ENCODE measurements at regions not wholly inside any gene's neighbourhood (a gene's known extent, or its start where the extent isn't known, plus 50 kb on each side); places are given as distances from the start of the nearest gene placed in this dataset.

DNA sequence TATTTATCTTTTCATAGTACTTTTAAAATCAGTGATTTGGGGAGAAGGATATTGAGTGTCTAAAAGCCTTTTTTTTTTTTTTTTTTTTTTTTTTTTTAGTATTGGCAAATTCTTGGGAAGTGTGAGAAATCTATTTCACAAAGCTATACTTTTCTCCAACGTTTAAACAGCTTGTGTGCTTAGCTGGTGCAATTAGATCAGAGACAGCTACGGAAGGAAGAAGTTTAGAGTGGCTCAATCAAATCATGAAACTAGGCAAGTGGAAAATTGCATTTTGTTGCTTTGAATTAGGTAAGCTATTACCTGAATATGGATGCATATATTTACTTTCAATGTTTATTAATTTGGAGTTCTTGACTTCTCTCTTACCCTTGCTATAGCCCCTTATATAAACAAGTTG is 1001.9 kb downstream of the PDHA2 start:
- no peaks in the 10 kb centered on the region for H3K9me2 ChIP-seq (ENCODE audit: insufficient read depth)
- H3K4me1 ChIP-seq (ENCODE audit: control insufficient read depth in 1 of 2, insufficient read depth in 2 of 2, low read length in 2 of 2) = no peaks in the 10 kb centered on the region
- no peak overlapping the region for H3K4me2 ChIP-seq (ENCODE audit: low read length)
- ChIA-PET POLR2A (no interaction called here), CTCF (no interaction called here), RAD21 (ENCODE audit: low non-redundant PET in 1 of 2, low total read pairs in 2 of 2, uncharacterized antibody in 2 of 2, unreplicated experiment in 2 of 2) (no interaction called here)
- H3K27ac ChIP-seq (ENCODE audit: low read depth, low read length) = no peak overlapping the region
- no peak for ATAC-seq
- no peaks in the 10 kb centered on the region for H3K79me2 ChIP-seq (ENCODE audit: insufficient read depth, low read length)
- no peak overlapping the region for H2AFZ ChIP-seq (ENCODE audit: low read depth, low read length, poor library complexity, severe bottlenecking)
- no TSS peak for BruUV-seq (replicated peaks)
- H3K36me3 ChIP-seq (ENCODE audit: control insufficient read depth in 1 of 2, insufficient read depth in 2 of 2, low read length in 2 of 2) = no peaks in the 10 kb centered on the region
- TF ChIP-seq, protein P1, sequence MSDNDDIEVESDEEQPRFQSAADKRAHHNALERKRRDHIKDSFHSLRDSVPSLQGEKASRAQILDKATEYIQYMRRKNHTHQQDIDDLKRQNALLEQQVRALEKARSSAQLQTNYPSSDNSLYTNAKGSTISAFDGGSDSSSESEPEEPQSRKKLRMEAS (IDR thresholded peaks at IDR 0.05) = no peak
- no peak for TF ChIP-seq JUND (IDR thresholded peaks at IDR 0.05)
- TF ChIP-seq, protein P2, sequence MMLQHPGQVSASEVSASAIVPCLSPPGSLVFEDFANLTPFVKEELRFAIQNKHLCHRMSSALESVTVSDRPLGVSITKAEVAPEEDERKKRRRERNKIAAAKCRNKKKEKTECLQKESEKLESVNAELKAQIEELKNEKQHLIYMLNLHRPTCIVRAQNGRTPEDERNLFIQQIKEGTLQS (IDR thresholded peaks at IDR 0.05) = no peak
- no peak for TF ChIP-seq ELF1 (IDR thresholded peaks at IDR 0.05; ENCODE audit: borderline replicate concordance, low read depth)
- TF ChIP-seq EZH2 (IDR thresholded peaks at IDR 0.05) = no peak
- TF ChIP-seq ZNF274 (IDR thresholded peaks at IDR 0.05; ENCODE audit: low read depth, low read length) = no peak
- no peak for TF ChIP-seq ZFX (IDR thresholded peaks at IDR 0.05)
- no peak for TF ChIP-seq POLR2AphosphoS5 (IDR thresholded peaks at IDR 0.05; ENCODE audit: low read depth, low read length)
- TF ChIP-seq CBX3 (IDR thresholded peaks at IDR 0.05; ENCODE audit: low read depth) = no peak
- TF ChIP-seq, protein P3, sequence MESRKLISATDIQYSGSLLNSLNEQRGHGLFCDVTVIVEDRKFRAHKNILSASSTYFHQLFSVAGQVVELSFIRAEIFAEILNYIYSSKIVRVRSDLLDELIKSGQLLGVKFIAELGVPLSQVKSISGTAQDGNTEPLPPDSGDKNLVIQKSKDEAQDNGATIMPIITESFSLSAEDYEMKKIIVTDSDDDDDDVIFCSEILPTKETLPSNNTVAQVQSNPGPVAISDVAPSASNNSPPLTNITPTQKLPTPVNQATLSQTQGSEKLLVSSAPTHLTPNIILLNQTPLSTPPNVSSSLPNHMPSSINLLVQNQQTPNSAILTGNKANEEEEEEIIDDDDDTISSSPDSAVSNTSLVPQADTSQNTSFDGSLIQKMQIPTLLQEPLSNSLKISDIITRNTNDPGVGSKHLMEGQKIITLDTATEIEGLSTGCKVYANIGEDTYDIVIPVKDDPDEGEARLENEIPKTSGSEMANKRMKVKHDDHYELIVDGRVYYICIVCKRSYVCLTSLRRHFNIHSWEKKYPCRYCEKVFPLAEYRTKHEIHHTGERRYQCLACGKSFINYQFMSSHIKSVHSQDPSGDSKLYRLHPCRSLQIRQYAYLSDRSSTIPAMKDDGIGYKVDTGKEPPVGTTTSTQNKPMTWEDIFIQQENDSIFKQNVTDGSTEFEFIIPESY (IDR thresholded peaks at IDR 0.05; ENCODE audit: extremely low read depth, insufficient replicate concordance, low read length) = no peak
- TF ChIP-seq CEBPB (IDR thresholded peaks at IDR 0.05; ENCODE audit: low read depth) = no peak
- no peak for TF ChIP-seq SIN3A (IDR thresholded peaks at IDR 0.05; ENCODE audit: low read depth)
- no peak for TF ChIP-seq TCF7L2 (IDR thresholded peaks at IDR 0.05; ENCODE audit: borderline replicate concordance, extremely low read depth, insufficient read depth, insufficient read length)
- no peak for TF ChIP-seq EGR1 (IDR thresholded peaks at IDR 0.05; ENCODE audit: low read depth)
- TF ChIP-seq, protein P4, sequence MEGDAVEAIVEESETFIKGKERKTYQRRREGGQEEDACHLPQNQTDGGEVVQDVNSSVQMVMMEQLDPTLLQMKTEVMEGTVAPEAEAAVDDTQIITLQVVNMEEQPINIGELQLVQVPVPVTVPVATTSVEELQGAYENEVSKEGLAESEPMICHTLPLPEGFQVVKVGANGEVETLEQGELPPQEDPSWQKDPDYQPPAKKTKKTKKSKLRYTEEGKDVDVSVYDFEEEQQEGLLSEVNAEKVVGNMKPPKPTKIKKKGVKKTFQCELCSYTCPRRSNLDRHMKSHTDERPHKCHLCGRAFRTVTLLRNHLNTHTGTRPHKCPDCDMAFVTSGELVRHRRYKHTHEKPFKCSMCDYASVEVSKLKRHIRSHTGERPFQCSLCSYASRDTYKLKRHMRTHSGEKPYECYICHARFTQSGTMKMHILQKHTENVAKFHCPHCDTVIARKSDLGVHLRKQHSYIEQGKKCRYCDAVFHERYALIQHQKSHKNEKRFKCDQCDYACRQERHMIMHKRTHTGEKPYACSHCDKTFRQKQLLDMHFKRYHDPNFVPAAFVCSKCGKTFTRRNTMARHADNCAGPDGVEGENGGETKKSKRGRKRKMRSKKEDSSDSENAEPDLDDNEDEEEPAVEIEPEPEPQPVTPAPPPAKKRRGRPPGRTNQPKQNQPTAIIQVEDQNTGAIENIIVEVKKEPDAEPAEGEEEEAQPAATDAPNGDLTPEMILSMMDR (IDR thresholded peaks at IDR 0.05 in 2 of 3, conservative IDR thresholded peaks at IDR 0.05 in 1 of 3; ENCODE audit: borderline replicate concordance in 1 of 3, insufficient read depth in 1 of 3, low read depth in 2 of 3, low read length in 2 of 3) = no peak
- H3K9ac ChIP-seq (ENCODE audit: low read length) = no peak overlapping the region
- no peaks in the 10 kb centered on the region for H4K20me1 ChIP-seq (ENCODE audit: insufficient read depth)
- no peaks in the 10 kb centered on the region for H3K27me3 ChIP-seq (ENCODE audit: insufficient read depth, low read length)
- no peak overlapping the region for H3K4me3 ChIP-seq (replicated peaks in 1 of 2; ENCODE audit: low read depth in 1 of 2, low read length in 2 of 2)
- intact Hi-C loops (cut with micrococcal nuclease) = no loop called here
- H3K9me3 ChIP-seq (ENCODE audit: control insufficient read depth in 1 of 2, insufficient read depth in 1 of 2, low read depth in 1 of 2, low read length in 2 of 2) = no peaks in the 10 kb centered on the region
- DNase-seq (ENCODE audit: low read depth, low spot score) = no peak
